ENCODE measurements at regions not wholly inside any gene's neighbourhood (a gene's known extent, or its start where the extent isn't known, plus 50 kb on each side); places are given as distances from the start of the nearest gene placed in this dataset.

GRCh38 chr17:36870720-36870999 is 66.6 kb upstream of the LHX1 start:
- DNase-seq (no peak), ATAC-seq (no peak)
- intact Hi-C loops (cut with DNase I, micrococcal nuclease): no loop called here

- ATAC-seq: no peak
- intact Hi-C loops (cut with DNase I, micrococcal nuclease): no loop called here
- DNase-seq: no peak
These were observed 61.5 kb upstream of the LHX1 start for GRCh38 chr17:36875698-36876293.

DNA sequence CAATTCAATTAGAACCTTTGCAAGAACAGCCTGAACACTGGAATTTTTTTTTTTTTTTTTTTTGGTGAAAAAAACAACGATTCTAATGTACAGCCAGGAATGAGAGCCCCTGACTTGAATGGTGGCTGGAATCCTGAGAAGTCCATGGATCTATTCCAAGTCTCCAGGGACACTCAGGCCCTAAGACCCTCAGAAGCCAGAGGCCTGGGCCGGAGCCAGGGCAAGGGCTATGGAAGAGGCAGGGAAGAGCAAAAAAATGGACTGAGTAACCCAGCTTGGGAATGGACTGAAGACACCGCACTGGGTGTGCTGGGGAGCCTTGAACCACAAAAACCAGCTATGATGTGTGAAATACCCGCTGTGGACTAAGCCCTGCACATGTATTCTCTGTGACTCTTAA is 60.3 kb upstream of the LHX1 start:
- intact Hi-C loops (cut with DNase I, micrococcal nuclease): no loop called here
- ATAC-seq (no peak), DNase-seq (no peak)

- DNase-seq (no peak), ATAC-seq (no peak)
- intact Hi-C loops (cut with DNase I, micrococcal nuclease): no loop called here
These were observed 59.5 kb upstream of the LHX1 start for GRCh38 chr17:36877771-36878170.

GRCh38 chr17:36878216-36878615 is 59.1 kb upstream of the LHX1 start:
- no peak for ATAC-seq
- DNase-seq: no peak
- intact Hi-C loops (cut with DNase I, micrococcal nuclease): no loop called here

DNA sequence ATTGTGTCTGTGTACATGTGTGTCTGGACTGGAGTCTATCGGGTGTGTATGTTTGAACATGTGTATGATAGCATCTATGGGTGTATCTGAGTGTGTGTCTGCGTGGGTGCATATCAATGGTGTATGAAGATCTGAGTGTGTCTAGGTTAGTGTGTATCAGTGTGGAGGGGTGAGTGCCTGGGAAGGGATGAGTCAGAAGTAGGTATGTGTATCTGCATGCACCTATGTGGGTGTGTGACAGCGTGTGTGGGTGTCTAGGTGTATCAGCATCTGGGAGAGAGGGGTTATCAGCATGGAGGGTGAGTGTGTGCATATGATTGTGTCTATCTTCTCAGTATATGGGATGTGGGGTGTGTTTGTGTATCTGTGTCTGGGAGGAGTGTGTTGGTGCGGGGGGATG is 58.2 kb upstream of the LHX1 start:
- intact Hi-C loops (cut with DNase I, micrococcal nuclease): no loop called here
- DNase-seq: no peak
- ATAC-seq: no peak

DNA sequence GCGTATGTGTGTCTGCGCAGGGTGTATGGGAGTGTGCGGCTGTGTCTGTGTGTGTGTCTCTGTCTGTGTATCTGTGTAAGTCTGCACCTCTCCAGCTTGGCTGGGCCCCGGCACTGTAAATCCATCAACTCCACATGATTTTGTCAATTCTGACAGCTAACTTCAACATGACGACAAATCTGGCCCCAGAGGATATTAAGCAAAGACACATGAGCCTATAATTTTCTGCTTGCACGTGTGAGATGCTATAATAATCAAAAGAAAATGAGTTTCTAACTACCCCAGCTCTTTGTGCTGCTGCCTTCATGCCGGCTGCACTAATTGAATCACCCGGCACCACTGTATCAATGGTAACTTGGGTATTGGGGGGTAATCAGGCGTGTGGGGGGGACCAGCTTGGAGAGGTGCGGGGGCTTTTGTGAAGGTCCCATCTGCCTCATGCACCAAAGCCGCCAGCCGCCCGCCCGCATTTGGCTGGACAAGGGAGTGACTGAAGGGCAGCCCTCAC is 57.6 kb upstream of the LHX1 start:
- intact Hi-C loops (cut with DNase I, micrococcal nuclease): no loop called here
- DNase-seq (no peak), ATAC-seq (no peak)

DNA sequence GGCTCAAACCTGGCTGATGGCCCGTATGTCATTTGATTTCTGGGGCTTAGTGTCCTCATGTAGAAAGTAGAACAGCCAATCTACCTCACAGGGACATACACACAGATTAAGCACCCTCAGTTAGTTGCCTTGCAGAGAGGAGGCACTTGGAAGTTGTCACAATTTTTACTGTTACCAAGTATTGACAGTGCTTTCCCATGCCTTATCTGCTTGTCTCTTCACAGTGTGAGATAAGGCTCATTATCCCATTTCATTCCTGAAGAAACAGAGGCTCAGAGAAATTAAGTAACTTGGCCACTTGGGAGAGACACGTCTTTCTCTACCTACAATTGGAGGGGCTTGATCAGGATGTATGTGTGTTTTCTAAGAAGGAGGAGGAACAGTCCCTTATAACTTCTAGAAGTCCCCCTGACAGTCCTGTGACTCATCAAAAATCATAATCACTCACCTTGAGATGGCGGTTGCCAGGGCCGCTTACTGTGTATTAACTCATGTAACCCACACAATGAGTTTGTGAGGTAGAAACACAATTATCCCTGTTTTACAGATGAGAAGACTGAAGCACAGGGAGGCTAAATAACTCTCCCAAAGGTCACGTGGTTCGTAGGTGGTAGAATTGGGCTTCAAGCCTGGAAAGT is 56.9 kb upstream of the LHX1 start:
- intact Hi-C loops (cut with DNase I, micrococcal nuclease): no loop called here
- DNase-seq (no peak), ATAC-seq (no peak)

GRCh38 chr17:36881323-36881722 is 56.0 kb upstream of the LHX1 start:
- no peak for ATAC-seq
- intact Hi-C loops (cut with DNase I, micrococcal nuclease): no loop called here
- no peak for DNase-seq

- intact Hi-C loops (cut with DNase I, micrococcal nuclease): no loop called here
- no peak for DNase-seq
- no peak for ATAC-seq
These were observed 52.7 kb upstream of the LHX1 start for GRCh38 chr17:36884495-36885152.

- no peak for DNase-seq
- no peak for ATAC-seq
These were observed 52.0 kb upstream of the LHX1 start for GRCh38 chr17:36885153-36885735.

GRCh38 chr17:36885771-36886377 is 51.4 kb upstream of the LHX1 start:
- DNase-seq: no peak
- no peak for ATAC-seq
- intact Hi-C loops (cut with DNase I, micrococcal nuclease): no loop called here

More at GRCh38 chr17:36885153-36885735, 52.0 kb upstream of the LHX1 start:
- intact Hi-C loops (cut with DNase I, micrococcal nuclease): no loop called here
